Trophoblast cell (in vitro differentiated cells and primary cell): ENCODE measurements at regions not wholly inside any gene's neighbourhood (a gene's known extent, or its start where the extent isn't known, plus 50 kb on each side); places are given as distances from the start of the nearest gene placed in this dataset.
"Not testable (repeated sequence)": the region's sequence is repeated elsewhere in the genome, so short reads cannot be mapped to it uniquely, and the experiment has no call there.

Source experiments
- DNase-seq, 2 donors: peaks; one replicate each; pipeline ENCODE4 v3.0.0-alpha.2; 2016
- H2AFZ ChIP-seq: 2 replicates; pipeline ENCODE4 v1.6.1; 2013; ENCODE audit warnings: low read length, moderate library complexity, mild to moderate bottlenecking; ENCODE audit not compliant: insufficient read depth, poor library complexity
- H2AK5ac ChIP-seq: 2 replicates; pipeline ENCODE4 v1.6.1; 2013; ENCODE audit warnings: mild to moderate bottlenecking, low read length
- H2BK120ac ChIP-seq: 2 replicates; pipeline ENCODE4 v1.6.1; 2013; ENCODE audit warnings: low read length, mild to moderate bottlenecking, moderate library complexity; ENCODE audit not compliant: insufficient read depth, poor library complexity
- H2BK12ac ChIP-seq: 2 replicates; pipeline ENCODE4 v1.6.1; 2013; ENCODE audit warnings: mild to moderate bottlenecking, low read length, moderate library complexity
- H2BK5ac ChIP-seq: 2 replicates; pipeline ENCODE4 v1.6.1; 2013; ENCODE audit warnings: low read length, low read depth, moderate library complexity, mild to moderate bottlenecking; ENCODE audit not compliant: poor library complexity
- H3K14ac ChIP-seq: 2 replicates; pipeline ENCODE4 v1.6.1; 2013; ENCODE audit warnings: mild to moderate bottlenecking, low read length
- H3K18ac ChIP-seq: 2 replicates; pipeline ENCODE4 v1.6.1; 2013; ENCODE audit warnings: mild to moderate bottlenecking, low read length
- H3K23ac ChIP-seq: 2 replicates; pipeline ENCODE4 v1.6.1; 2013; ENCODE audit warnings: low read length
- H3K27ac ChIP-seq: 2 replicates; pipeline ENCODE4 v1.5.1; 2013; ENCODE audit warnings: low read depth, mild to moderate bottlenecking, inconsistent platforms, low read length, moderate library complexity
- H3K27me3 ChIP-seq: 2 replicates; pipeline ENCODE4 v1.6.1; 2013; ENCODE audit warnings: inconsistent platforms, mild to moderate bottlenecking, low read length, moderate library complexity; ENCODE audit not compliant: insufficient read depth
- H3K36me3 ChIP-seq, 2 experiments: 1 replicate in 1 of 2; 2 replicates in 1 of 2; pipeline ENCODE4 v1.6.1; 2013; ENCODE audit warnings: low read length in 2 of 2, mild to moderate bottlenecking in 2 of 2, moderate library complexity in 1 of 2; ENCODE audit not compliant: insufficient read depth in 2 of 2, control insufficient read depth in 1 of 2
- H3K4ac ChIP-seq: 2 replicates; pipeline ENCODE4 v1.6.1; 2013; ENCODE audit warnings: low read depth, mild to moderate bottlenecking, low read length, moderate library complexity
- H3K4me1 ChIP-seq, 2 experiments: 1 replicate in 1 of 2; 2 replicates in 1 of 2; pipeline ENCODE4 v1.6.1; 2013; ENCODE audit warnings: low read length in 2 of 2, mild to moderate bottlenecking in 2 of 2, moderate library complexity in 1 of 2; ENCODE audit not compliant: insufficient read depth in 2 of 2, control insufficient read depth in 1 of 2
- H3K4me2 ChIP-seq: 2 replicates; pipeline ENCODE4 v1.6.1; 2013; ENCODE audit warnings: inconsistent platforms, mild to moderate bottlenecking, low read length, moderate library complexity
- H3K4me3 ChIP-seq: 2 replicates; pipeline ENCODE4 v1.5.1; 2013; ENCODE audit warnings: mild to moderate bottlenecking, low read depth, low read length, inconsistent platforms
- H3K79me1 ChIP-seq: one replicate; pipeline ENCODE4 v1.6.1; 2013; ENCODE audit warnings: low read length
- H3K79me2 ChIP-seq: 2 replicates; pipeline ENCODE4 v1.6.1; 2013; ENCODE audit warnings: low read length, mild to moderate bottlenecking; ENCODE audit not compliant: control insufficient read depth, insufficient read depth, poor library complexity
- H3K9ac ChIP-seq: 2 replicates; pipeline ENCODE4 v1.6.1; 2013; ENCODE audit warnings: mild to moderate bottlenecking, low read length
- H3K9me3 ChIP-seq: 2 replicates; pipeline ENCODE4 v1.6.1; 2013; ENCODE audit warnings: low read depth, mild to moderate bottlenecking, control low read depth, inconsistent platforms, low read length; ENCODE audit not compliant: insufficient read depth
- H4K12ac ChIP-seq: 2 replicates; pipeline ENCODE4 v1.6.1; 2013; ENCODE audit warnings: low read depth, mild to moderate bottlenecking, low read length, moderate library complexity
- H4K8ac ChIP-seq: 2 replicates; pipeline ENCODE4 v1.6.1; 2013; ENCODE audit warnings: low read depth, mild to moderate bottlenecking, low read length, moderate library complexity
- H4K91ac ChIP-seq: one replicate; pipeline ENCODE4 v1.6.1; 2013; ENCODE audit warnings: low read depth, mild to moderate bottlenecking, low read length, moderate library complexity
- WGBS: extraction: QIAGEN DNeasy Blood & Tissue Kit; methylation state at CpG from one replicate; pipeline ENCODE4 v1.1.7; 2013; ENCODE audit warnings: missing lambda C conversion rate; ENCODE audit not compliant: insufficient read length, insufficient coverage; ENCODE audit errors: extremely low coverage; 5-methylcytosine and 5-hydroxymethylcytosine counted together

DNA sequence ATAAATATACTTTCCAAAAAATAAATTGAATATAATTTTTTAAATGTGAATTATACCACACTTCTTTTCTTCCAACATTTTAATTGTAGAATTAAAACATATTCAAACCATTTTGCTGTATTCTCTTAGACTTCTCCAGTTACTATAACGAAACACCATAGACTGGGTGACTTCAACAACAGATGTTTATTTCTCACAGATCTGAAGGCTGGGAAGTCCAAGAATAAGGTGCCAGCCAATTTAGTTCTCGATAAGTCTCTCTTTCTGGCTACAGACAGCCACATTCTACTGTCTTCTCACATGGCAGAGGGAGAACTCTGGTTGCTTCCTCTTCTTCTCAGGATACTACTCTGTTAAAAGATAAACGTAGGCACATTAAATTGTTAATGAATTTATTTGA lies 155.8 kb upstream of the UGT8 start:
- Histone ChIP-seq H3K4me1 (no peaks in the 10 kb centered on the region), H3K14ac (no peak overlapping the region), H2BK120ac (no peak overlapping the region), H3K27ac (no peak overlapping the region), H3K79me1 (no peaks in the 10 kb centered on the region), H3K4me2 (no peak overlapping the region), H3K4ac (no peak overlapping the region), H3K79me2 (no peaks in the 10 kb centered on the region), H3K4me3 (no peak overlapping the region), H3K9ac (no peak overlapping the region), H4K8ac (no peak overlapping the region), H4K91ac (no peak overlapping the region), H3K36me3 (no peaks in the 10 kb centered on the region), H3K23ac (no peak overlapping the region), H3K18ac (no peak overlapping the region), H3K9me3 (no peaks in the 10 kb centered on the region), H4K12ac (no peak overlapping the region), H2BK12ac (no peak overlapping the region), H2AFZ (no peak overlapping the region), H3K27me3 (no peaks in the 10 kb centered on the region), H2BK5ac (no peak overlapping the region), H2AK5ac (no peak overlapping the region)
- DNase-seq: no peak
- WGBS: no CpG with 5 or more reads among the region's 3 CpGs

GRCh38 chr4:114444211-114444610 lies 154.4 kb upstream of the UGT8 start:
- Histone ChIP-seq H3K27me3 (no peaks in the 10 kb centered on the region), H3K23ac (no peak overlapping the region), H2AK5ac (no peak overlapping the region), H3K4me3 (no peak overlapping the region), H4K91ac (no peak overlapping the region), H3K4me1 (no peaks in the 10 kb centered on the region), H3K79me2 (no peaks in the 10 kb centered on the region), H4K8ac (no peak overlapping the region), H4K12ac (no peak overlapping the region), H2BK5ac (no peak overlapping the region), H3K4me2 (no peak overlapping the region), H2BK12ac (no peak overlapping the region), H3K9me3 (no peaks in the 10 kb centered on the region), H3K27ac (no peak overlapping the region), H3K4ac (no peak overlapping the region), H2AFZ (no peak overlapping the region), H3K9ac (no peak overlapping the region), H3K36me3 (no peaks in the 10 kb centered on the region), H3K79me1 (no peaks in the 10 kb centered on the region), H2BK120ac (no peak overlapping the region), H3K18ac (no peak overlapping the region), H3K14ac (no peak overlapping the region)
- WGBS: no CpG with 5 or more reads among the region's 1 CpG
- no peak for DNase-seq

GRCh38 chr4:114447963-114448516 lies 150.6 kb upstream of the UGT8 start:
- not testable (repeated sequence) for H2BK120ac ChIP-seq, H4K91ac ChIP-seq, H4K12ac ChIP-seq, H2AFZ ChIP-seq, H3K27ac ChIP-seq, H3K4me1 ChIP-seq, H3K79me2 ChIP-seq, H3K4me3 ChIP-seq, H3K23ac ChIP-seq, DNase-seq, H3K14ac ChIP-seq, H2BK5ac ChIP-seq, H2AK5ac ChIP-seq, H3K18ac ChIP-seq, H3K4ac ChIP-seq, H3K79me1 ChIP-seq, H3K4me2 ChIP-seq, H4K8ac ChIP-seq, H3K36me3 ChIP-seq, H2BK12ac ChIP-seq, H3K9me3 ChIP-seq, H3K27me3 ChIP-seq
- H3K9ac ChIP-seq: peak overlapping the region; percentile 46

DNA sequence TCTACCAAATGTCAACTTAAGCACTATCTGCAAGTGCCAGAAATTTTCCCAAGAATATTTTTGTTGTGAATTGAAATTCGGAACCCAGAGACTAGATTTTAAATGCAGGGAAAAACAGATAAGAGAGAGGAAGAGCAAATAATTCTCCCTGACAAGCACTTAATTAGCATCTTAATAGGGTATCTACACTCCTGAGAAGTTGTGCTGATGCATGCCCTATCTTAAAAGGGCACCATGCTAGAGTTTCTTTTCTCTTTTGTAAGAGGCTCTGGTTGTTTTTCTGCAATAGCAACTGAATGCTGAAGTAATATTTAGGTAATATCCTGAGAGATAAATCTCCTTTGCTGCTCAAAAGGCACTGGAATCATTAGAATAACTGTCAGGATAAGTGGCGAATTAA lies 139.9 kb upstream of the UGT8 start:
- H4K91ac ChIP-seq: no peak overlapping the region
- no peak overlapping the region for H2AK5ac ChIP-seq
- no CpG with 5 or more reads among the region's 2 CpGs for WGBS
- H4K8ac ChIP-seq: no peak overlapping the region
- no peak overlapping the region for H3K18ac ChIP-seq
- no peak overlapping the region for H3K14ac ChIP-seq
- H3K9ac ChIP-seq: no peak overlapping the region
- no peaks in the 10 kb centered on the region for H3K9me3 ChIP-seq
- H3K27me3 ChIP-seq: no peaks in the 10 kb centered on the region
- H2BK120ac ChIP-seq: no peak overlapping the region
- no peak for DNase-seq
- no peak overlapping the region for H2BK12ac ChIP-seq
- no peak overlapping the region for H2AFZ ChIP-seq
- no peak overlapping the region for H3K4ac ChIP-seq
- no peaks in the 10 kb centered on the region for H3K79me1 ChIP-seq
- no peak overlapping the region for H3K4me2 ChIP-seq
- H3K79me2 ChIP-seq: no peaks in the 10 kb centered on the region
- no peak overlapping the region for H3K23ac ChIP-seq
- H4K12ac ChIP-seq: no peak overlapping the region
- H3K27ac ChIP-seq: no peak overlapping the region
- H3K4me1 ChIP-seq: no peaks in the 10 kb centered on the region
- H2BK5ac ChIP-seq: no peak overlapping the region
- no peak overlapping the region for H3K4me3 ChIP-seq
- no peaks in the 10 kb centered on the region for H3K36me3 ChIP-seq
